COR-L47 (cell line): ENCODE measurements at regions not wholly inside any gene's neighbourhood (a gene's known extent, or its start where the extent isn't known, plus 50 kb on each side); places are given as distances from the start of the nearest gene placed in this dataset.
"Not testable (repeated sequence)": the region's sequence is repeated elsewhere in the genome, so short reads cannot be mapped to it uniquely, and the experiment has no call there.

ENCODE experiments used
- DNase-seq: peaks from one replicate; lab custom pipeline; 2025; lab: John Stamatoyannopoulos, UW

- DNase-seq, result not testable (repeated sequence)
Observed at GRCh38 chr15:85196697-85197096, 183.7 kb upstream of the AKAP13 start.

GRCh38 chr15:85197582-85197981 is 182.8 kb upstream of the AKAP13 start:
- not testable (repeated sequence) for DNase-seq

GRCh38 chr15:85198432-85198831 is 182.0 kb upstream of the AKAP13 start:
- not testable (repeated sequence) for DNase-seq

- not testable (repeated sequence) for DNase-seq
Observed at GRCh38 chr15:85200215-85200614, 180.2 kb upstream of the AKAP13 start.

- DNase-seq, result not testable (repeated sequence)
Observed at GRCh38 chr15:85201118-85201793, 179.1 kb upstream of the AKAP13 start.

- DNase-seq, result not testable (repeated sequence)
Observed at GRCh38 chr15:85204481-85204880, 175.9 kb upstream of the AKAP13 start.

- DNase-seq, result not testable (repeated sequence)
Observed at GRCh38 chr15:85233791-85234325, 146.5 kb upstream of the AKAP13 start.

GRCh38 chr15:85234450-85235196 is 145.8 kb upstream of the AKAP13 start:
- not testable (repeated sequence) for DNase-seq

- DNase-seq, result not testable (repeated sequence)
Observed at GRCh38 chr15:85244056-85244455, 136.3 kb upstream of the AKAP13 start.

GRCh38 chr15:85250938-85251542 is 129.4 kb upstream of the AKAP13 start:
- peak; percentile 1 for DNase-seq

GRCh38 chr15:85253196-85253915 is 127.0 kb upstream of the AKAP13 start:
- not testable (repeated sequence) for DNase-seq

- not testable (repeated sequence) for DNase-seq
Observed at GRCh38 chr15:85254961-85255360, 125.4 kb upstream of the AKAP13 start.

GRCh38 chr15:85255502-85255901 is 124.9 kb upstream of the AKAP13 start:
- DNase-seq, result not testable (repeated sequence)

GRCh38 chr15:85256009-85256997 is 124.1 kb upstream of the AKAP13 start:
- not testable (repeated sequence) for DNase-seq

GRCh38 chr15:85258062-85258445 is 122.3 kb upstream of the AKAP13 start:
- DNase-seq, result not testable (repeated sequence)

GRCh38 chr15:85258559-85259209 is 121.7 kb upstream of the AKAP13 start:
- not testable (repeated sequence) for DNase-seq

GRCh38 chr15:85260526-85260925 is 119.9 kb upstream of the AKAP13 start:
- DNase-seq, result not testable (repeated sequence)

- not testable (repeated sequence) for DNase-seq
Observed at GRCh38 chr15:85262461-85263055, 117.8 kb upstream of the AKAP13 start.

GRCh38 chr15:85263842-85264440 is 116.5 kb upstream of the AKAP13 start:
- not testable (repeated sequence) for DNase-seq
